GM19467 (cell line): ENCODE measurements at regions not wholly inside any gene's neighbourhood (a gene's known extent, or its start where the extent isn't known, plus 50 kb on each side); places are given as distances from the start of the nearest gene placed in this dataset.
"Not testable (repeated sequence)": the region's sequence is repeated elsewhere in the genome, so short reads cannot be mapped to it uniquely, and the experiment has no call there.

ENCODE experiments used
- ATAC-seq: cut with Tn5 transposase; IDR thresholded peaks from one replicate; pipeline ENCODE4 v1.9.1; 2021; ENCODE audit warnings: mild to moderate bottlenecking, moderate library complexity; ENCODE audit not compliant: unreplicated experiment

- ATAC-seq = not testable (repeated sequence)
Measured at GRCh38 chr1:206311611-206312273, 108.4 kb downstream of the SRGAP2 start.

GRCh38 chr1:206312274-206312665 lies 108.9 kb downstream of the SRGAP2 start:
- ATAC-seq = not testable (repeated sequence)

GRCh38 chr1:206314951-206315636 lies 111.8 kb downstream of the SRGAP2 start:
- not testable (repeated sequence) for ATAC-seq

GRCh38 chr1:206316901-206317300 lies 113.6 kb downstream of the SRGAP2 start:
- ATAC-seq = not testable (repeated sequence)

- ATAC-seq = not testable (repeated sequence)
Measured at GRCh38 chr1:206317878-206318514, 114.7 kb downstream of the SRGAP2 start.

- ATAC-seq = not testable (repeated sequence)
Measured at GRCh38 chr1:206320227-206320626, 116.9 kb downstream of the SRGAP2 start.

GRCh38 chr1:206326159-206326939 lies 123.0 kb downstream of the SRGAP2 start:
- not testable (repeated sequence) for ATAC-seq

GRCh38 chr1:206331597-206331996 lies 128.3 kb downstream of the SRGAP2 start:
- ATAC-seq = not testable (repeated sequence)

- ATAC-seq = not testable (repeated sequence)
Measured at GRCh38 chr1:206333316-206333715, 130.0 kb downstream of the SRGAP2 start.

- ATAC-seq = not testable (repeated sequence)
Measured at GRCh38 chr1:206333897-206334296, 130.6 kb downstream of the SRGAP2 start.

GRCh38 chr1:206334481-206334880 lies 131.1 kb downstream of the SRGAP2 start:
- ATAC-seq = not testable (repeated sequence)

- not testable (repeated sequence) for ATAC-seq
Measured at GRCh38 chr1:206335162-206335561, 131.8 kb downstream of the SRGAP2 start.

- not testable (repeated sequence) for ATAC-seq
Measured at GRCh38 chr1:206335875-206336846, 132.8 kb downstream of the SRGAP2 start.

GRCh38 chr1:206337024-206337423 lies 133.3 kb upstream of the IKBKE start:
- not testable (repeated sequence) for ATAC-seq

- ATAC-seq = not testable (repeated sequence)
Measured at GRCh38 chr1:206350493-206351275, 119.6 kb upstream of the IKBKE start.

- not testable (repeated sequence) for ATAC-seq
Measured at GRCh38 chr1:206351276-206352052, 118.8 kb upstream of the IKBKE start.

GRCh38 chr1:206356310-206356709 lies 114.0 kb upstream of the IKBKE start:
- ATAC-seq = not testable (repeated sequence)

GRCh38 chr1:206357962-206358361 lies 112.3 kb upstream of the IKBKE start:
- ATAC-seq = not testable (repeated sequence)
